Gastrocnemius medialis (tissue), 4 donors: ENCODE measurements at regions not wholly inside any gene's neighbourhood (a gene's known extent, or its start where the extent isn't known, plus 50 kb on each side); places are given as distances from the start of the nearest gene placed in this dataset.

Experiments used
- ATAC-seq, 2 donors: fragments of 150-250 bp; one replicate each; pipeline ENCODE4 v1.9.1; 2016
- DNase-seq, 2 donors: peaks; one replicate each; pipeline ENCODE4 v3.0.0-alpha.2; 2019
- H3K27ac ChIP-seq, 4 donors: fragments of 200-600 bp; sonication (generic); 1 replicate in 1 of 4; 2 replicates in 3 of 4; pipeline ENCODE4 v1.5.1; 2016 to 2018; ENCODE audit warnings: mild to moderate bottlenecking in 2 of 4, moderate library complexity in 1 of 4
- H3K27me3 ChIP-seq, 3 donors: fragments of 200-600 bp; sonication (generic) in 2 of 3; 1 replicate in 1 of 3; 2 replicates in 2 of 3; pipeline versions ENCODE4 v1.5.1 to v1.6.0; 2016 to 2019; ENCODE audit warnings: mild to moderate bottlenecking in 1 of 3, moderate library complexity in 1 of 3
- H3K36me3 ChIP-seq, 2 donors: fragments of 200-600 bp; sonication (generic) in 1 of 2; one replicate each; pipeline ENCODE4 v1.5.1; 2017 to 2018
- H3K4me1 ChIP-seq, 2 donors: fragments of 200-600 bp; sonication (generic) in 1 of 2; one replicate each; pipeline ENCODE4 v1.5.1; 2016 to 2017; ENCODE audit warnings: mild to moderate bottlenecking in 2 of 2
- H3K4me3 ChIP-seq, 4 donors: fragments of 200-600 bp; sonication (generic) in 3 of 4; 1 replicate in 1 of 4; 2 replicates in 3 of 4; pipeline ENCODE4 v1.5.1; 2016 to 2019; ENCODE audit warnings: mild to moderate bottlenecking in 2 of 4
- H3K9me3 ChIP-seq, 3 donors: fragments of 200-600 bp; sonication (generic) in 2 of 3; 1 replicate in 1 of 3; 2 replicates in 2 of 3; pipeline ENCODE4 v1.5.1; 2016 to 2019
- POLR2A ChIP-seq, 2 donors: fragments of 450-650 bp; IDR thresholded peaks; one replicate each; pipeline ENCODE4 v1.6.1; 2017; ENCODE audit warnings: antibody characterized with exemption in 2 of 2, mild to moderate bottlenecking in 2 of 2, moderate library complexity in 2 of 2
- in situ Hi-C, 4 donors: fragments of 200-750 bp; cut with MboI; loops; one replicate each; pipeline versions ENCODE4 v1.15.0 to v1.8.0; 2017; ENCODE audit warnings: low sequenced_read_pairs in 4 of 4
- intact Hi-C: fragments of 100-400 bp; cut with DNase I; formaldehyde crosslinking; loops from one replicate; pipeline ENCODE4 v1.15.1; 2023; ENCODE audit warnings: low total_unique reads
- TF ChIP-seq, protein P1 (sequence below), 5 experiments: fragments of 450-650 bp in 3 of 5; fragments of 200-600 bp in 2 of 5; sonication (generic) in 2 of 5; IDR thresholded peaks in 4 of 5; conservative IDR thresholded peaks in 1 of 5; 1 replicate in 4 of 5; 2 replicates in 1 of 5; pipeline ENCODE4 v1.5.1; 2016 to 2019; ENCODE audit warnings: antibody characterized with exemption in 5 of 5, mild to moderate bottlenecking in 3 of 5, moderate library complexity in 3 of 5

DNA sequence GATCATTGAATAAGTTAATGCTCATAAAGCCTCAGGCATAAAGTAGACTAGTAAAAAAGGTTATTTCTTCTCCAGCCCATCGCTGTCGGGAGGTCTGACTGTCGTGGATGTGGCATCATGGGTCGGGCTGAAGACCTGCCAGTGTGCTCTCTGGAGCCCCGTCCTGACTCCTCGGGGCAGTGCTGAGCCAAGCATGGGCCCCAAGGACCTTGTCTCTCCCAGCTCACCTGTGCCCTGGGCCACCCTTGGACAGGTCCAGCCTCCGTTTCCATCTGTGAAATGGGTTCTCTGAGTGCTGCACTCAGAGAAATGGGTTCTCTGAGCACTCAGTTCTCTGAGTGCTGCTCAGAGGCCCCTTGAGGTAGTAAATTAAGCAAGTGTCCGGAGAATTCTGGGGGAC lies 269.0 kb downstream of the GADD45G start:
- H3K4me1 ChIP-seq, result peaks cover 60 to 62% of the 10 kb centered on the region in 2 donors
- DNase-seq, result no peak

GRCh38 chr9:89874351-89875321 lies 269.8 kb downstream of the GADD45G start:
- no peaks in the 10 kb centered on the region for H3K9me3 ChIP-seq
- ATAC-seq (peak in 1 of 2 donors; percentile 11), DNase-seq (peak in 1 of 2 donors; percentile 69)
- H3K4me3 ChIP-seq, result no peak overlapping the region
- H3K36me3 ChIP-seq, result no peaks in the 10 kb centered on the region
- peaks cover 69 to 71% of the 10 kb centered on the region in 2 donors for H3K4me1 ChIP-seq
- TF ChIP-seq, protein P1, sequence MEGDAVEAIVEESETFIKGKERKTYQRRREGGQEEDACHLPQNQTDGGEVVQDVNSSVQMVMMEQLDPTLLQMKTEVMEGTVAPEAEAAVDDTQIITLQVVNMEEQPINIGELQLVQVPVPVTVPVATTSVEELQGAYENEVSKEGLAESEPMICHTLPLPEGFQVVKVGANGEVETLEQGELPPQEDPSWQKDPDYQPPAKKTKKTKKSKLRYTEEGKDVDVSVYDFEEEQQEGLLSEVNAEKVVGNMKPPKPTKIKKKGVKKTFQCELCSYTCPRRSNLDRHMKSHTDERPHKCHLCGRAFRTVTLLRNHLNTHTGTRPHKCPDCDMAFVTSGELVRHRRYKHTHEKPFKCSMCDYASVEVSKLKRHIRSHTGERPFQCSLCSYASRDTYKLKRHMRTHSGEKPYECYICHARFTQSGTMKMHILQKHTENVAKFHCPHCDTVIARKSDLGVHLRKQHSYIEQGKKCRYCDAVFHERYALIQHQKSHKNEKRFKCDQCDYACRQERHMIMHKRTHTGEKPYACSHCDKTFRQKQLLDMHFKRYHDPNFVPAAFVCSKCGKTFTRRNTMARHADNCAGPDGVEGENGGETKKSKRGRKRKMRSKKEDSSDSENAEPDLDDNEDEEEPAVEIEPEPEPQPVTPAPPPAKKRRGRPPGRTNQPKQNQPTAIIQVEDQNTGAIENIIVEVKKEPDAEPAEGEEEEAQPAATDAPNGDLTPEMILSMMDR (IDR thresholded peaks at IDR 0.05 in 4 of 5, conservative IDR thresholded peaks at IDR 0.05 in 1 of 5), result no peak
- TF ChIP-seq POLR2A (IDR thresholded peaks at IDR 0.05), result no peak
- peak overlapping the region; percentile 55 to 93 (median 86) for H3K27ac ChIP-seq
- H3K27me3 ChIP-seq, result no peaks in the 10 kb centered on the region
- intact Hi-C loops (loop anchor here (2.0 to 10.0 kb wide), 9 partner anchors 130 to 1548 kb away; partner anchors contain the start of genes CKS2, GADD45G, NFIL3 and SECISBP2), in situ Hi-C loops (loop anchor here (25.0 kb wide), 1 partner anchor 262 kb away; the partner anchor contains the start of gene GADD45G (in 4 of the 4))

More for the DNA sequence above, 269.0 kb downstream of the GADD45G start:
- Histone ChIP-seq H3K9me3 (no peaks in the 10 kb centered on the region), H3K4me3 (no peak overlapping the region), H3K36me3 (no peaks in the 10 kb centered on the region), H3K27ac (peak overlapping the region; percentile 82 to 93 (median 86)), H3K27me3 (no peaks in the 10 kb centered on the region)
- intact Hi-C loops (loop anchor here (2.0 to 10.0 kb wide), 6 partner anchors 131 to 1321 kb away; partner anchors contain the start of genes CKS2, GADD45G and SECISBP2), in situ Hi-C loops (no loop called here)
- ATAC-seq, result no peak
- TF ChIP-seq, protein P1 (IDR thresholded peaks at IDR 0.05 in 4 of 5, conservative IDR thresholded peaks at IDR 0.05 in 1 of 5), result no peak
- TF ChIP-seq POLR2A (IDR thresholded peaks at IDR 0.05), result no peak

GRCh38 chr9:89877051-89878002 lies 272.5 kb downstream of the GADD45G start:
- intact Hi-C loops, result loop anchor here (5.0 to 10.0 kb wide), 6 partner anchors 127 to 1545 kb away; partner anchors contain the start of genes CKS2, NFIL3 and SECISBP2
- TF ChIP-seq POLR2A (IDR thresholded peaks at IDR 0.05), result no peak
- TF ChIP-seq, protein P1 (IDR thresholded peaks at IDR 0.05 in 4 of 5, conservative IDR thresholded peaks at IDR 0.05 in 1 of 5), result no peak

GRCh38 chr9:89878003-89878411 lies 273.2 kb downstream of the GADD45G start:
- TF ChIP-seq, protein P1 (IDR thresholded peaks at IDR 0.05 in 4 of 5, conservative IDR thresholded peaks at IDR 0.05 in 1 of 5), result no peak
- no peak for TF ChIP-seq POLR2A (IDR thresholded peaks at IDR 0.05)
- H3K9me3 ChIP-seq, result no peaks in the 10 kb centered on the region
- ATAC-seq (peak in 1 of 2 donors; percentile 8), DNase-seq (peak in 1 of 2 donors; percentile 48)
- H3K4me1 ChIP-seq, result peaks cover 66 to 67% of the 10 kb centered on the region in 2 donors
- intact Hi-C loops, result loop anchor here (5.0 to 10.0 kb wide), 6 partner anchors 127 to 1544 kb away; partner anchors contain the start of genes CKS2, NFIL3 and SECISBP2
- H3K4me3 ChIP-seq, result no peak overlapping the region
- H3K36me3 ChIP-seq, result no peaks in the 10 kb centered on the region
- H3K27me3 ChIP-seq, result no peaks in the 10 kb centered on the region
- in situ Hi-C loops, result loop anchor here (25.0 kb wide), 1 partner anchor 266 kb away; the partner anchor contains the start of gene GADD45G (in 4 of the 4)
- H3K27ac ChIP-seq, result peak overlapping the region; percentile 82 to 96 (median 90)

More at GRCh38 chr9:89877051-89878002, 272.5 kb downstream of the GADD45G start:
- peak overlapping the region; percentile 82 to 96 (median 90) for H3K27ac ChIP-seq
- H3K4me3 ChIP-seq, result no peak overlapping the region
- no peaks in the 10 kb centered on the region for H3K36me3 ChIP-seq
- in situ Hi-C loops, result loop anchor here (25.0 kb wide), 1 partner anchor 265 kb away; the partner anchor contains the start of gene GADD45G (in 4 of the 4)
- no peaks in the 10 kb centered on the region for H3K27me3 ChIP-seq
- DNase-seq, result peak; percentile 60 to 84
- peaks cover 73% of the 10 kb centered on the region in 2 donors for H3K4me1 ChIP-seq
- H3K9me3 ChIP-seq, result no peaks in the 10 kb centered on the region
- ATAC-seq, result peak; percentile 53 to 56
